DOHH2 (cell line): ENCODE measurements at regions not wholly inside any gene's neighbourhood (a gene's known extent, or its start where the extent isn't known, plus 50 kb on each side); places are given as distances from the start of the nearest gene placed in this dataset.

Source experiments
- H3F3A ChIP-seq: fragments of 200-600 bp; sonication (generic), shearing (Covaris generic); 2 replicates; pipeline ENCODE4 v1.6.0; 2016; ENCODE audit warnings: antibody characterized with exemption, mild to moderate bottlenecking; ENCODE audit not compliant: control insufficient read depth, insufficient read depth
- H3K27ac ChIP-seq: fragments of 200-600 bp; sonication (generic); 2 replicates; pipeline ENCODE4 v1.5.1; 2014; ENCODE audit warnings: low read depth, mild to moderate bottlenecking, low read length, moderate library complexity
- H3K27me3 ChIP-seq: fragments of 200-600 bp; sonication (generic); 2 replicates; pipeline ENCODE4 v1.6.1; 2014; ENCODE audit warnings: mild to moderate bottlenecking, low read length, mixed read lengths; ENCODE audit not compliant: control insufficient read depth
- H3K36me3 ChIP-seq: fragments of 200-600 bp; sonication (generic); 2 replicates; pipeline ENCODE4 v1.6.1; 2014; ENCODE audit warnings: mild to moderate bottlenecking, low read length, moderate library complexity, mixed read lengths; ENCODE audit not compliant: control insufficient read depth
- H3K4me1 ChIP-seq: fragments of 200-600 bp; sonication (generic); 2 replicates; pipeline ENCODE4 v1.6.1; 2014; ENCODE audit warnings: mild to moderate bottlenecking, low read length, mixed read lengths; ENCODE audit not compliant: control insufficient read depth
- H3K4me2 ChIP-seq: fragments of 200-600 bp; sonication (generic); 2 replicates; pipeline ENCODE4 v1.6.0; 2014; ENCODE audit warnings: mild to moderate bottlenecking, low read length, moderate library complexity
- H3K4me3 ChIP-seq: fragments of 200-600 bp; sonication (generic); 2 replicates; pipeline ENCODE4 v1.5.1; 2014; ENCODE audit warnings: mild to moderate bottlenecking, low read length, mixed read lengths
- H3K79me2 ChIP-seq: fragments of 200-600 bp; sonication (generic); 2 replicates; pipeline ENCODE4 v1.6.1; 2014; ENCODE audit warnings: mild to moderate bottlenecking, low read length, mixed read lengths; ENCODE audit not compliant: control insufficient read depth
- H3K9me2 ChIP-seq: fragments of 200-600 bp; sonication (generic); replicated peaks from 2 replicates; pipeline ENCODE4 v1.6.1; 2014; ENCODE audit warnings: mild to moderate bottlenecking, low read length, mixed read lengths; ENCODE audit not compliant: control insufficient read depth
- H3K9me3 ChIP-seq: fragments of 200-600 bp; sonication (generic); 2 replicates; pipeline ENCODE4 v1.6.1; 2014; ENCODE audit warnings: antibody characterized with exemption, low read length, mixed read lengths; ENCODE audit not compliant: control insufficient read depth, insufficient read depth
- H4K20me1 ChIP-seq: fragments of 200-600 bp; sonication (generic); 2 replicates; pipeline ENCODE4 v1.6.0; 2014; ENCODE audit warnings: low read depth, mild to moderate bottlenecking, antibody characterized with exemption, low read length, moderate library complexity; ENCODE audit not compliant: control insufficient read depth, insufficient read depth
- EZH2phosphoT487 ChIP-seq: fragments of 200-600 bp; sonication (generic); IDR thresholded peaks from 2 replicates; pipeline ENCODE4 v1.6.1; 2017; ENCODE audit warnings: borderline replicate concordance, mild to moderate bottlenecking, antibody characterized with exemption, low read length, moderate library complexity, mixed read lengths
- TF ChIP-seq, protein P1 (sequence below): fragments of 200-600 bp; sonication (generic); IDR thresholded peaks from one replicate; pipeline ENCODE4 v1.5.1; 2014; ENCODE audit warnings: antibody characterized with exemption, mild to moderate bottlenecking, low read depth, low read length; ENCODE audit not compliant: poor library complexity, severe bottlenecking

DNA sequence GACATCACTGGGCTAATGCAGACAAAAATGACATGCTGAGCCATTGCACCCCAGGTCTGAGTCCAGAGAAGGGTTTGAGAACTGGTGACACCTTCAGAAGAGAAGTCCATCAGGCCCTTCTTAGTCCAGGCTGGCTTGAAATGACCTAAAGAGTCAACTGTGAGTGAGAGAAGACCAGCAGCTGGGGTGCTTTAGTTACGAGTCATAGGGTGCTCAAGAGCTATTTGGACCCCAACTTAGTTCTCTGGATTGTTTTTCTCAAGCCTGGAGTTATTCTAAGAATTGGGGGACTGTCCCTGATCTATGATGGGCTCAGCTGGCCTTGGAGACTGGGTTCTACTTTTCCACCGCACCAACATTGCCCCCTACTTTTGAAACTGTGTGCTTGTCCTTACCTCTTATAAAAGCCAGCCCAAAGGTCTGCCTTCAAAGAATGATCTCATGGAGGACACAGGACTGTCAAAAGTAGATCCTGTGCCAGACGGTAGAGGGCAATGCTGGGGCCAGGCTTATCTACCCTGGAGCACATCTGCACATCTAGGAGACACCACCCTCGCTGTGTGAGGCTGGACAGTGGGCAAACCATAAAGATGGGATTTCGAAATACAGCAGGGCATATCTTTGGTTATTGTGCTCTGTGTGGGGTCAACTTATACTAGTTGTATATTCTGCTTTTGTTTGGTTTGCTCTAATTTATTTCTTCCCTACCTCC is 333.0 kb upstream of the SLC14A2 start:
- Histone ChIP-seq H3K4me2 (no peak overlapping the region), H4K20me1 (no peaks in the 10 kb centered on the region), H3K4me3 (no peak overlapping the region), H3K79me2 (no peaks in the 10 kb centered on the region), H3F3A (no peaks in the 10 kb centered on the region), H3K9me2 (no peaks in the 10 kb centered on the region), H3K27me3 (no peaks in the 10 kb centered on the region), H3K27ac (no peak overlapping the region), H3K4me1 (no peaks in the 10 kb centered on the region), H3K36me3 (no peaks in the 10 kb centered on the region), H3K9me3 (no peaks in the 10 kb centered on the region)
- TF ChIP-seq, protein P1, sequence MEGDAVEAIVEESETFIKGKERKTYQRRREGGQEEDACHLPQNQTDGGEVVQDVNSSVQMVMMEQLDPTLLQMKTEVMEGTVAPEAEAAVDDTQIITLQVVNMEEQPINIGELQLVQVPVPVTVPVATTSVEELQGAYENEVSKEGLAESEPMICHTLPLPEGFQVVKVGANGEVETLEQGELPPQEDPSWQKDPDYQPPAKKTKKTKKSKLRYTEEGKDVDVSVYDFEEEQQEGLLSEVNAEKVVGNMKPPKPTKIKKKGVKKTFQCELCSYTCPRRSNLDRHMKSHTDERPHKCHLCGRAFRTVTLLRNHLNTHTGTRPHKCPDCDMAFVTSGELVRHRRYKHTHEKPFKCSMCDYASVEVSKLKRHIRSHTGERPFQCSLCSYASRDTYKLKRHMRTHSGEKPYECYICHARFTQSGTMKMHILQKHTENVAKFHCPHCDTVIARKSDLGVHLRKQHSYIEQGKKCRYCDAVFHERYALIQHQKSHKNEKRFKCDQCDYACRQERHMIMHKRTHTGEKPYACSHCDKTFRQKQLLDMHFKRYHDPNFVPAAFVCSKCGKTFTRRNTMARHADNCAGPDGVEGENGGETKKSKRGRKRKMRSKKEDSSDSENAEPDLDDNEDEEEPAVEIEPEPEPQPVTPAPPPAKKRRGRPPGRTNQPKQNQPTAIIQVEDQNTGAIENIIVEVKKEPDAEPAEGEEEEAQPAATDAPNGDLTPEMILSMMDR = peak; percentile 22
- TF ChIP-seq EZH2phosphoT487 = no peak

DNA sequence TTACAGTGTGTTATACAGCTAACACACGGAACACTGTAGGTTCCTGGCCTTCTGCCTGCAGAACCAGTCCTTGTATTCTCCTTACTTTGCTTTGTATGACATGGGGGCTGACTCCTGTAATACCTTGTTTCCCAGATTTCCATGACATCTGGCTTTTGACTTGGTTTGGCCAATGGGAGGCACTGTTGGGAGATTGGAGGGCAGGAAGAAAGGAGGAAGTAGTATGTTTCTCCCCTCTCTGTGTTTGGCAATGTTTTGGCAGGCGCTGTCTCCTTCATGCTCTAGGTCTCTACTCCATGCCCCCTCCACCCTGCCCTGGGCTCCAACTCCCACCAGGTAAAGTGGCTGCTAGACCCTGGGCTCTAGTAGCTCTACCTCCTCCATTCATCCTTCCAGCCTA is 331.1 kb upstream of the SLC14A2 start:
- Histone ChIP-seq H3K4me1 (no peaks in the 10 kb centered on the region), H3K4me3 (no peak overlapping the region), H3K9me3 (no peaks in the 10 kb centered on the region), H3K79me2 (no peaks in the 10 kb centered on the region), H3F3A (no peaks in the 10 kb centered on the region), H3K27me3 (no peaks in the 10 kb centered on the region), H3K36me3 (no peaks in the 10 kb centered on the region), H4K20me1 (no peaks in the 10 kb centered on the region), H3K27ac (no peak overlapping the region), H3K4me2 (no peak overlapping the region), H3K9me2 (no peaks in the 10 kb centered on the region)
- TF ChIP-seq, protein P1 = no peak
- no peak for TF ChIP-seq EZH2phosphoT487

DNA sequence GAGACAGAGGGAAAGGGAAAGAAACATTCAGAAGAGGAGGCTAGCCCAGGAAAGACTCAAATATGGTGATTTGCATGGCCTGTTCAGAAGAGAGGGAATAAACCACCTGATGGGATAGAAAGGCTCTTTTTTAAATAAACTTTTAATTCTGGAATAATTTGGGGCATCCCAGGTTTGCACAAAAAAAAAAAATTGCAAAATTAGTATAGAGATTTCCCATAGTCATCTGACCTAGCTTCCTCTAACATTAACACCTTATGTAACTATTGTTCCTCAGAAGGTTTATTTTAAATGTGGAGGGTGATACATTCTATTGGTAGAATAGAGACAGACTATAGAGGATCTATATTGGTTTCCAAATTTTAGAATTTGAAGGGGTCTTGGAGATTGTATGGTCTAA is 330.4 kb upstream of the SLC14A2 start:
- no peaks in the 10 kb centered on the region for H3K27me3 ChIP-seq
- H3K36me3 ChIP-seq = no peaks in the 10 kb centered on the region
- TF ChIP-seq, protein P1 = no peak
- TF ChIP-seq EZH2phosphoT487 = no peak
- H3F3A ChIP-seq = no peaks in the 10 kb centered on the region
- H3K4me3 ChIP-seq = no peak overlapping the region
- no peak overlapping the region for H3K4me2 ChIP-seq
- no peaks in the 10 kb centered on the region for H3K9me3 ChIP-seq
- no peaks in the 10 kb centered on the region for H4K20me1 ChIP-seq
- no peaks in the 10 kb centered on the region for H3K9me2 ChIP-seq
- H3K4me1 ChIP-seq = no peaks in the 10 kb centered on the region
- H3K27ac ChIP-seq = no peak overlapping the region
- no peaks in the 10 kb centered on the region for H3K79me2 ChIP-seq
